H1 (cell line): ENCODE measurements at regions not wholly inside any gene's neighbourhood (a gene's known extent, or its start where the extent isn't known, plus 50 kb on each side); places are given as distances from the start of the nearest gene placed in this dataset.

Source experiments
- CTCF ChIA-PET: fragments of 300-600 bp; sonication (Branson Sonifier 250); formaldehyde crosslinking; loops from one replicate; lab custom pipeline; 2021; ENCODE audit not compliant: partially characterized antibody; lab: Charles Lee
- POLR2A ChIA-PET: fragments of 300-600 bp; sonication (Branson Sonifier 250); formaldehyde crosslinking; loops from one replicate; lab custom pipeline; 2021; ENCODE audit warnings: inconsistent platforms; ENCODE audit not compliant: partially characterized antibody; lab: Charles Lee
- DNase-seq, 2 experiments: peaks; one replicate each; pipeline versions ENCODE4 v3.0.0 to v3.0.0-alpha.2; 2010 to 2022; ENCODE audit warnings: low spot score in 2 of 2, low read depth in 1 of 2, mixed read lengths in 1 of 2
- FAIRE-seq: peaks from 2 replicates; lab custom pipeline; 2011; peaks lifted over from hg19 to GRCh38; lab: Jason Lieb, UNC
- H2AFZ ChIP-seq: 2 replicates; pipeline ENCODE4 v1.8.1; 2012; ENCODE audit warnings: low read length, inconsistent platforms
- H2AK5ac ChIP-seq: 2 replicates; pipeline ENCODE4 v1.6.1; 2013; ENCODE audit warnings: low read depth, low read length
- H2BK120ac ChIP-seq: replicated peaks from 2 replicates; pipeline ENCODE3; 2013; ENCODE audit warnings: low read depth, low read length, inconsistent platforms
- H2BK12ac ChIP-seq: 2 replicates; pipeline ENCODE4 v1.6.1; 2013; ENCODE audit warnings: low read depth, low read length
- H2BK15ac ChIP-seq: 2 replicates; pipeline ENCODE4 v1.6.1; 2013; ENCODE audit warnings: low read length
- H2BK20ac ChIP-seq: 2 replicates; pipeline ENCODE4 v1.6.1; 2013; ENCODE audit warnings: low read length
- H2BK5ac ChIP-seq: 2 replicates; pipeline ENCODE4 v1.6.1; 2013; ENCODE audit warnings: low read depth, low read length
- H3K14ac ChIP-seq: 2 replicates; pipeline ENCODE4 v1.6.1; 2013; ENCODE audit warnings: inconsistent platforms; ENCODE audit not compliant: insufficient read length
- H3K18ac ChIP-seq: 2 replicates; pipeline ENCODE4 v1.6.1; 2013; ENCODE audit warnings: low read length; ENCODE audit errors: extremely low read depth
- H3K23ac ChIP-seq: 2 replicates; pipeline ENCODE4 v1.6.1; 2013; ENCODE audit warnings: inconsistent platforms; ENCODE audit not compliant: insufficient read length
- H3K23me2 ChIP-seq: 2 replicates; pipeline ENCODE4 v1.6.1; 2013; ENCODE audit warnings: low read depth, low read length
- H3K27ac ChIP-seq: 2 replicates; pipeline ENCODE4 v1.6.1; 2011; ENCODE audit warnings: low read depth, low read length, inconsistent platforms
- H3K27me3 ChIP-seq, 4 experiments: replicated peaks in 1 of 4; 1 replicate in 1 of 4; 2 replicates in 3 of 4; pipeline versions ENCODE4 v1.6.1 to v1.8.1; 2011 to 2013; ENCODE audit warnings: low read length in 3 of 4, mild to moderate bottlenecking in 3 of 4, inconsistent platforms in 2 of 4, mixed read lengths in 2 of 4, moderate library complexity in 1 of 4; ENCODE audit not compliant: control insufficient read depth in 3 of 4, insufficient read depth in 3 of 4; ENCODE audit errors: extremely low read depth in 1 of 4
- H3K36me3 ChIP-seq, 4 experiments: 2 replicates each; pipeline versions ENCODE4 v1.6.1 to v1.8.1; 2011 to 2013; ENCODE audit warnings: mild to moderate bottlenecking in 4 of 4, low read length in 3 of 4, moderate library complexity in 2 of 4, control low read depth in 1 of 4, inconsistent platforms in 1 of 4; ENCODE audit not compliant: insufficient read depth in 4 of 4, control insufficient read depth in 2 of 4
- H3K4ac ChIP-seq: replicated peaks from 2 replicates; pipeline ENCODE3; 2013; ENCODE audit warnings: low read length, low read depth, mixed read lengths, inconsistent platforms; ENCODE audit not compliant: insufficient read length
- H3K4me1 ChIP-seq, 4 experiments: replicated peaks in 1 of 4; 1 replicate in 1 of 4; 2 replicates in 3 of 4; pipeline versions ENCODE4 v1.6.1 to v1.8.1; 2011 to 2013; ENCODE audit warnings: low read length in 3 of 4, inconsistent platforms in 2 of 4, mixed read lengths in 1 of 4; ENCODE audit not compliant: insufficient read depth in 4 of 4, control insufficient read depth in 3 of 4
- H3K4me2 ChIP-seq, 2 experiments: 2 replicates each; pipeline versions ENCODE4 v1.6.1 to v1.8.1; 2011 to 2013; ENCODE audit warnings: low read depth in 2 of 2, low read length in 2 of 2, control low read depth in 1 of 2, inconsistent platforms in 1 of 2, mild to moderate bottlenecking in 1 of 2; ENCODE audit not compliant: insufficient read depth in 1 of 2
- H3K4me3 ChIP-seq, 4 experiments: fragments of 200-600, 300-600 bp in 1 of 4; sonication (generic), shearing (Covaris generic), sonication (Bioruptor Twin) in 1 of 4; 2 replicates each; pipeline versions ENCODE4 v1.5.1 to v1.8.1; 2011 to 2016; ENCODE audit warnings: low read length in 4 of 4, low read depth in 3 of 4, control low read depth in 2 of 4, inconsistent platforms in 2 of 4, mild to moderate bottlenecking in 2 of 4, mixed read lengths in 1 of 4, moderate library complexity in 1 of 4; ENCODE audit not compliant: insufficient read depth in 2 of 4; ENCODE audit errors: extremely low read depth in 1 of 4
- H3K56ac ChIP-seq: replicated peaks from 2 replicates; pipeline ENCODE3; 2013; ENCODE audit warnings: low read depth, mild to moderate bottlenecking, mixed read lengths, low read length, inconsistent platforms; ENCODE audit not compliant: insufficient read length
- H3K79me1 ChIP-seq: 2 replicates; pipeline ENCODE4 v1.6.1; 2013; ENCODE audit warnings: low read depth, low read length, control low read depth
- H3K79me2 ChIP-seq, 2 experiments: 2 replicates each; pipeline versions ENCODE4 v1.6.1 to v1.8.1; 2012 to 2013; ENCODE audit warnings: low read length in 2 of 2, mild to moderate bottlenecking in 2 of 2, inconsistent platforms in 1 of 2; ENCODE audit not compliant: insufficient read depth in 2 of 2, control insufficient read depth in 1 of 2
- H3K9ac ChIP-seq, 4 experiments: replicated peaks in 1 of 4; 1 replicate in 1 of 4; 2 replicates in 3 of 4; pipeline versions ENCODE4 v1.6.1 to v1.8.1; 2011 to 2013; ENCODE audit warnings: low read depth in 3 of 4, low read length in 3 of 4, control low read depth in 2 of 4, mild to moderate bottlenecking in 2 of 4, moderate library complexity in 2 of 4, inconsistent platforms in 1 of 4; ENCODE audit errors: extremely low read depth in 1 of 4
- H3K9me3 ChIP-seq, 2 experiments: 2 replicates each; pipeline versions ENCODE4 v1.6.1 to v1.8.1; 2012 to 2013; ENCODE audit warnings: mild to moderate bottlenecking in 2 of 2, moderate library complexity in 2 of 2, control low read depth in 1 of 2, inconsistent platforms in 1 of 2, low read depth in 1 of 2, low read length in 1 of 2, mixed read lengths in 1 of 2; ENCODE audit not compliant: insufficient read depth in 2 of 2
- H4K20me1 ChIP-seq, 2 experiments: replicated peaks in 1 of 2; 2 replicates each; pipeline versions ENCODE3 to v1.8.1; 2011 to 2013; ENCODE audit warnings: inconsistent platforms in 2 of 2, low read length in 2 of 2, mild to moderate bottlenecking in 1 of 2; ENCODE audit not compliant: insufficient read depth in 2 of 2, control insufficient read depth in 1 of 2
- H4K5ac ChIP-seq: 2 replicates; pipeline ENCODE4 v1.6.1; 2013; ENCODE audit warnings: low read length, low read depth, mixed read lengths, inconsistent platforms; ENCODE audit not compliant: insufficient read length
- H4K8ac ChIP-seq: 2 replicates; pipeline ENCODE4 v1.8.0; 2013; ENCODE audit warnings: mild to moderate bottlenecking, moderate library complexity, low read length, inconsistent platforms; ENCODE audit not compliant: insufficient read depth; ENCODE audit errors: extremely low read depth
- H4K91ac ChIP-seq: replicated peaks from 2 replicates; pipeline ENCODE3; 2013; ENCODE audit warnings: low read length, mixed read lengths, inconsistent platforms; ENCODE audit not compliant: insufficient read length
- ASH2L ChIP-seq: fragments of 200-600, 300-600 bp; sonication (generic); IDR thresholded peaks from one replicate; pipeline ENCODE4 v1.7.1; 2017; ENCODE audit warnings: low read length
- CBX8 ChIP-seq: fragments of 300-800, 300-1000 bp; sonication (generic); IDR thresholded peaks from 2 replicates; pipeline ENCODE4 v1.7.1; 2016; ENCODE audit warnings: low read depth, low read length, borderline replicate concordance
- CEBPB ChIP-seq: IDR thresholded peaks from 2 replicates; pipeline ENCODE4 v1.6.1; 2012; ENCODE audit warnings: low read depth, low read length
- CTCF ChIP-seq, 3 experiments: IDR thresholded peaks; 1 replicate in 2 of 3; 2 replicates in 1 of 3; pipeline versions ENCODE4 v1.5.1 to v1.6.1; 2011; ENCODE audit warnings: low read length in 3 of 3, mild to moderate bottlenecking in 3 of 3, inconsistent platforms in 2 of 3, low read depth in 1 of 3, moderate library complexity in 1 of 3; ENCODE audit not compliant: insufficient read depth in 1 of 3; ENCODE audit errors: control extremely low read depth in 1 of 3
- EGR1 ChIP-seq: IDR thresholded peaks from 2 replicates; pipeline ENCODE4 v1.6.1; 2011; ENCODE audit warnings: low read depth, low read length, borderline replicate concordance
- JUND ChIP-seq: IDR thresholded peaks from 2 replicates; pipeline ENCODE4 v1.6.1; 2011; ENCODE audit warnings: mild to moderate bottlenecking, improper control_type of control experiment, low read length
- RXRA ChIP-seq: IDR thresholded peaks from 2 replicates; pipeline ENCODE4 v1.6.1; 2011; ENCODE audit warnings: low read depth, mild to moderate bottlenecking, low read length, moderate library complexity; ENCODE audit not compliant: insufficient read depth
- SRF ChIP-seq: IDR thresholded peaks from 2 replicates; pipeline ENCODE4 v1.6.1; 2011; ENCODE audit warnings: mild to moderate bottlenecking, low read depth, low read length, moderate library complexity
- TBP ChIP-seq: IDR thresholded peaks from 2 replicates; pipeline ENCODE4 v1.6.1; 2011; ENCODE audit warnings: low read depth, low read length, improper control_type of control experiment
- TEAD4 ChIP-seq: IDR thresholded peaks from 2 replicates; pipeline ENCODE4 v1.6.1; 2012; ENCODE audit warnings: low read depth, low read length, inconsistent platforms, mixed read lengths
- WGBS, 2 experiments: shearing (Covaris generic) in 1 of 2; methylation state at CpG; one replicate each; pipeline versions ENCODE4 v1.1.6 to v1.1.7; 2013 to 2015; ENCODE audit warnings: low lambda C conversion rate in 2 of 2, mixed read lengths in 2 of 2, inconsistent platforms in 1 of 2, low coverage in 1 of 2, missing lambda C conversion rate in 1 of 2; ENCODE audit not compliant: insufficient replicate concordance in 2 of 2, insufficient coverage in 1 of 2, insufficient read length in 1 of 2; ENCODE audit errors: extremely low coverage in 1 of 2, missing lambda C conversion rate in 1 of 2; 5-methylcytosine and 5-hydroxymethylcytosine counted together

- DNase-seq (no peak), FAIRE-seq (no peak)
- Histone ChIP-seq H3K27ac (no peak overlapping the region), H4K91ac (no peak overlapping the region), H4K20me1 (no peaks in the 10 kb centered on the region), H3K23me2 (no peaks in the 10 kb centered on the region; the same call in 1 of the 2 replicates), H2AFZ (no peak overlapping the region), H3K36me3 (no peaks in the 10 kb centered on the region), H3K23ac (no peak overlapping the region), H3K9me3 (no peaks in the 10 kb centered on the region), H3K4me1 (no peaks in the 10 kb centered on the region), H4K8ac (no peak overlapping the region), H3K56ac (peak overlapping the region; percentile 67), H3K14ac (no peak overlapping the region), H4K5ac (no peak overlapping the region), H2AK5ac (no peak overlapping the region), H3K4ac (no peak overlapping the region), H2BK120ac (no peak overlapping the region), H2BK20ac (no peak overlapping the region), H3K4me3 (no peak overlapping the region), H3K79me1 (no peaks in the 10 kb centered on the region), H3K79me2 (no peaks in the 10 kb centered on the region), H3K4me2 (no peak overlapping the region), H2BK12ac (no peak overlapping the region), H3K27me3 (no peaks in the 10 kb centered on the region), H3K9ac (no peak overlapping the region), H3K18ac (no peak overlapping the region), H2BK15ac (no peak overlapping the region), H2BK5ac (no peak overlapping the region)
- 90 to 100% methylated on average over 1 to 4 of the region's 4 CpGs for WGBS, 2 experiments
- CTCF ChIA-PET = no interaction called here
- POLR2A ChIA-PET = no interaction called here
- no peak for TF ChIP-seq ASH2L
- no peak for TF ChIP-seq TEAD4
- no peak for TF ChIP-seq CTCF (IDR thresholded peaks at IDR 0.05; ENCODE audit: control extremely low read depth in 1 of 3, insufficient read depth in 1 of 3, low read depth in 1 of 3, low read length in 3 of 3)
- TF ChIP-seq CEBPB = no peak
- TF ChIP-seq SRF = no peak
- TF ChIP-seq JUND = no peak
- TF ChIP-seq RXRA = no peak
- no peak for TF ChIP-seq CBX8
- TF ChIP-seq EGR1 = no peak
- no peak for TF ChIP-seq TBP
Measured at GRCh38 chr2:146229508-146230155, 1615.2 kb upstream of the ACVR2A start.
